ENCODE measurements at regions not wholly inside any gene's neighbourhood (a gene's known extent, or its start where the extent isn't known, plus 50 kb on each side); places are given as distances from the start of the nearest gene placed in this dataset.

DNA sequence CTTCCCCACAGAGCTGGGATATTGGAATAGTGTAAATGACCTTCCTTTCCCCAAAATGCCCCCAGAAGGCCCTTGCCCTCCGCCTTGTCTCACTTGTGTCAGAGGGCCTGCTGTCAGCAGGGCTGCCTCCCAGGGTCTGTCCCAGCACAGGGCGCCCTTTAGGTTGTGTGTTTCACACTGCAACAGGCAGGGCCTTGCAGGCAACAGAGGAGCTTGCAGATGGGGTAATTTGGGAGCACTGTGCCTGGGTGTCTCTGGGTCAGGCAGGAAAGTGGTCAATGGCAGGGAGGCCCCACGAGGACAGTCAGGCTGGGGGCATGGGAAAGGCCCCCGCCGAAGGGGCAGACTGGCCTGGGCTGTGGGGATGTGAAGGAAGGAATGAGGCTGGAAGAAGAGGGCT, 130.7 kb downstream of the ASB1 start:
- TF ChIP-seq NFIC (IDR thresholded peaks at IDR 0.05) (no peak), YY1 (IDR thresholded peaks at IDR 0.05; ENCODE audit: low read depth) (no peak)
- TF ChIP-seq, protein P1, sequence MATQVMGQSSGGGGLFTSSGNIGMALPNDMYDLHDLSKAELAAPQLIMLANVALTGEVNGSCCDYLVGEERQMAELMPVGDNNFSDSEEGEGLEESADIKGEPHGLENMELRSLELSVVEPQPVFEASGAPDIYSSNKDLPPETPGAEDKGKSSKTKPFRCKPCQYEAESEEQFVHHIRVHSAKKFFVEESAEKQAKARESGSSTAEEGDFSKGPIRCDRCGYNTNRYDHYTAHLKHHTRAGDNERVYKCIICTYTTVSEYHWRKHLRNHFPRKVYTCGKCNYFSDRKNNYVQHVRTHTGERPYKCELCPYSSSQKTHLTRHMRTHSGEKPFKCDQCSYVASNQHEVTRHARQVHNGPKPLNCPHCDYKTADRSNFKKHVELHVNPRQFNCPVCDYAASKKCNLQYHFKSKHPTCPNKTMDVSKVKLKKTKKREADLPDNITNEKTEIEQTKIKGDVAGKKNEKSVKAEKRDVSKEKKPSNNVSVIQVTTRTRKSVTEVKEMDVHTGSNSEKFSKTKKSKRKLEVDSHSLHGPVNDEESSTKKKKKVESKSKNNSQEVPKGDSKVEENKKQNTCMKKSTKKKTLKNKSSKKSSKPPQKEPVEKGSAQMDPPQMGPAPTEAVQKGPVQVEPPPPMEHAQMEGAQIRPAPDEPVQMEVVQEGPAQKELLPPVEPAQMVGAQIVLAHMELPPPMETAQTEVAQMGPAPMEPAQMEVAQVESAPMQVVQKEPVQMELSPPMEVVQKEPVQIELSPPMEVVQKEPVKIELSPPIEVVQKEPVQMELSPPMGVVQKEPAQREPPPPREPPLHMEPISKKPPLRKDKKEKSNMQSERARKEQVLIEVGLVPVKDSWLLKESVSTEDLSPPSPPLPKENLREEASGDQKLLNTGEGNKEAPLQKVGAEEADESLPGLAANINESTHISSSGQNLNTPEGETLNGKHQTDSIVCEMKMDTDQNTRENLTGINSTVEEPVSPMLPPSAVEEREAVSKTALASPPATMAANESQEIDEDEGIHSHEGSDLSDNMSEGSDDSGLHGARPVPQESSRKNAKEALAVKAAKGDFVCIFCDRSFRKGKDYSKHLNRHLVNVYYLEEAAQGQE (IDR thresholded peaks at IDR 0.05; ENCODE audit: low read depth): no peak

DNA sequence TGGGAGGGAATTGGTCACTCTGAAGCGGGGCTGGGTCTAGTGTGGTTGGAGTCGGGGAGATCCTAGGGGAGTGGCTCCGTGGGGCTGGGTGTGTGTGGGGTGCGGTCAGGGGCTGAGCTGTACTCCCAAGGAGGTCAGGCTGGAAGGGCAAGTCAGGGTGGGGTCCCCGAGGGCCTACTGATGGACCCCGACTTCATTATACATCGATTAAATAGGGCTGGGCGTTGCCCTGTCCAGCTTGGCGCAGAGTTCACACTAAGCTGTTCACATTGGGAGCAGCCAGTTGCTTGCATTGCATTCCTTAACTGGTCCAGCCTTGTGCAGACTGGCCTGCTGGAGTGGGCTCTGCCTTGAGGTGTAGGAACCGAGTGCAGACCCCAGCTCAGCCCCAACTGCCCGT, 131.2 kb downstream of the ASB1 start:
- TF ChIP-seq, protein P1 (IDR thresholded peaks at IDR 0.05; ENCODE audit: low read depth): no peak

DNA sequence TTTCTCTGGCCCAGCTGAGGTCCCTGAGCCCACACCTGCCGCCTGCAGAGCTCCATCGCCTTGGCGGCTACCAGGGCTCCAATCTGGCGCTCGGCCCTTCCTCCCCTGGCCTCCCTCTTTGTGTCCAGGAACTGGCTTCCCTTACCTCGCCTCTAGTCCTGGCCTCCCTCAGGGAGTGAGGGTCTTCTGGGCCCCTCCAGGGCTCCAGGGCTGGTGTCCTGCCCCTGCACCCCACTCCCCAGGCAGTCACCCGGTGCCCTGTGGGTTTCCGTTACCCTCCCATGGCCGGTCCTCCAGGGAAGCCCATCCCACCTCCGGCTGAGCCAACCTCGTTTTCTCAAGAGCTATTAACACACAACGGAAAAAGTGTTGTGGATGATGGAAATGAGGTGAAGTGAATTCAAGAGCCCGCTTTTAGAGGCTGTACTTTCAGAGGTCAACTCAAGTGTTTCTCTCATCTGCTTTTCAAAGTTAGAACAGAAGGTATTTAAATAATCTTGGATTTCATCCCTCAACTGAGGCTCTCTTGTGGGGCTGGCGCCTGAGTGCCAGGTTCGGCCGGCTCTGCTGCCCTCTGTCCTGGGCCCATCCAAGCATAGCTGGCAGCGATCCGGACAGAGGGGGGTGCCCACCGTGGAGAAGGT, 131.9 kb downstream of the ASB1 start:
- TF ChIP-seq FOXM1 (IDR thresholded peaks at IDR 0.05; ENCODE audit: borderline replicate concordance, low read depth) (no peak), RAD21 (IDR thresholded peaks at IDR 0.05; ENCODE audit: low read depth) (no peak), CREB1 (IDR thresholded peaks at IDR 0.05; ENCODE audit: low read depth) (no peak), TCF12 (IDR thresholded peaks at IDR 0.05; ENCODE audit: low read depth) (no peak), TAF1 (IDR thresholded peaks at IDR 0.05; ENCODE audit: low read depth) (no peak), EP300 (IDR thresholded peaks at IDR 0.05; ENCODE audit: borderline replicate concordance) (no peak), ZBTB7A (IDR thresholded peaks at IDR 0.05; ENCODE audit: low read depth) (no peak), EGR1 (IDR thresholded peaks at IDR 0.05) (no peak), YY1 (IDR thresholded peaks at IDR 0.05; ENCODE audit: low read depth) (no peak), TEAD4 (IDR thresholded peaks at IDR 0.05) (no peak), NFIC (IDR thresholded peaks at IDR 0.05) (no peak), CEBPB (IDR thresholded peaks at IDR 0.05) (no peak)
- TF ChIP-seq, protein P2, sequence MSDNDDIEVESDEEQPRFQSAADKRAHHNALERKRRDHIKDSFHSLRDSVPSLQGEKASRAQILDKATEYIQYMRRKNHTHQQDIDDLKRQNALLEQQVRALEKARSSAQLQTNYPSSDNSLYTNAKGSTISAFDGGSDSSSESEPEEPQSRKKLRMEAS (IDR thresholded peaks at IDR 0.05): no peak
- TF ChIP-seq, protein P1 (IDR thresholded peaks at IDR 0.05; ENCODE audit: low read depth): no peak
- TF ChIP-seq, protein P3, sequence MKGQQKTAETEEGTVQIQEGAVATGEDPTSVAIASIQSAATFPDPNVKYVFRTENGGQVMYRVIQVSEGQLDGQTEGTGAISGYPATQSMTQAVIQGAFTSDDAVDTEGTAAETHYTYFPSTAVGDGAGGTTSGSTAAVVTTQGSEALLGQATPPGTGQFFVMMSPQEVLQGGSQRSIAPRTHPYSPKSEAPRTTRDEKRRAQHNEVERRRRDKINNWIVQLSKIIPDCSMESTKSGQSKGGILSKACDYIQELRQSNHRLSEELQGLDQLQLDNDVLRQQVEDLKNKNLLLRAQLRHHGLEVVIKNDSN (IDR thresholded peaks at IDR 0.05): no peak

DNA sequence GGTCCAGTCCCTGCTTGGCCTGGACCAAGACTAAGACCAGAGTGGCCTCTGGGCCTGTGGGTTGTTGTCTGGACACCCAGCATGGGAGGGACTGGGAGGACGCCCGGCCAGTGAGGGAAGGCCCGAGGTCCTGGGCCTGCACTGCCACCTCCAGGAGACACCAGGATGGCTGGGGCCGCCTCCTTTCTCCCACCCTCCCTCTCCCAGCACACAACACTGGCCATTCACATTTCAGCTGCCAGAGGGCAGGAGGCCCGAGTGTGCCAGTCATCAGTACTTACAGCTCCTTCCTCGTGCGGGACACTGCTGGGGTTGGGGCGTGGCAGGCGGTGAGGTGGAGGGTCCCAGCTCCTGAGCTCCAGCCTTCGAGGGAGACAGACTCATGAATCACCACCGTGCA, 133.5 kb downstream of the ASB1 start:
- no peak for TF ChIP-seq TEAD4 (IDR thresholded peaks at IDR 0.05)
- no peak for TF ChIP-seq CEBPB (IDR thresholded peaks at IDR 0.05)
- no peak; the same call in 1 of the 2 replicates for TF ChIP-seq RAD21 (IDR thresholded peaks at IDR 0.05; ENCODE audit: low read depth)
- TF ChIP-seq, protein P1 (IDR thresholded peaks at IDR 0.05; ENCODE audit: low read depth): no peak
- no peak for TF ChIP-seq EGR1 (IDR thresholded peaks at IDR 0.05)
- TF ChIP-seq TAF1 (IDR thresholded peaks at IDR 0.05; ENCODE audit: low read depth): no peak
- no peak for TF ChIP-seq ZBTB7A (IDR thresholded peaks at IDR 0.05; ENCODE audit: low read depth)
- no peak for TF ChIP-seq FOXM1 (IDR thresholded peaks at IDR 0.05; ENCODE audit: borderline replicate concordance, low read depth)
- no peak for TF ChIP-seq TCF12 (IDR thresholded peaks at IDR 0.05; ENCODE audit: low read depth)
- TF ChIP-seq, protein P2 (IDR thresholded peaks at IDR 0.05): no peak
- TF ChIP-seq CREB1 (IDR thresholded peaks at IDR 0.05; ENCODE audit: low read depth): no peak
- TF ChIP-seq, protein P3 (IDR thresholded peaks at IDR 0.05): no peak
- TF ChIP-seq NFIC (IDR thresholded peaks at IDR 0.05): no peak
- no peak for TF ChIP-seq YY1 (IDR thresholded peaks at IDR 0.05; ENCODE audit: low read depth)
- no peak for TF ChIP-seq EP300 (IDR thresholded peaks at IDR 0.05; ENCODE audit: borderline replicate concordance)

All from Ishikawa (cell line).